GM12874 (cell line): ENCODE measurements at regions not wholly inside any gene's neighbourhood (a gene's known extent, or its start where the extent isn't known, plus 50 kb on each side); places are given as distances from the start of the nearest gene placed in this dataset.

Experiments
- CTCF ChIP-seq: IDR thresholded peaks from 2 replicates; pipeline ENCODE4 v1.5.1; 2011; ENCODE audit warnings: low read depth, mild to moderate bottlenecking, control low read depth, low read length, moderate library complexity; ENCODE audit not compliant: insufficient read depth

GRCh38 chr4:170623899-170624298 is 534.1 kb upstream of the AADAT start:
- no peak for TF ChIP-seq CTCF

- no peak for TF ChIP-seq CTCF
Observed at GRCh38 chr4:170610434-170610833, 520.7 kb upstream of the AADAT start.

GRCh38 chr4:170599894-170600293 is 510.1 kb upstream of the AADAT start:
- TF ChIP-seq CTCF = no peak

- TF ChIP-seq CTCF = no peak
Observed at GRCh38 chr4:170591076-170591475, 501.3 kb upstream of the AADAT start.

GRCh38 chr4:170589597-170590191 is 499.9 kb upstream of the AADAT start:
- peak; percentile 49; the same call in 1 of the 2 replicates for TF ChIP-seq CTCF

- TF ChIP-seq CTCF = no peak
Observed at GRCh38 chr4:170581969-170582368, 492.2 kb upstream of the AADAT start.

GRCh38 chr4:170581322-170581721 is 491.6 kb upstream of the AADAT start:
- TF ChIP-seq CTCF = no peak
